HG02870 (cell line): ENCODE measurements at regions not wholly inside any gene's neighbourhood (a gene's known extent, or its start where the extent isn't known, plus 50 kb on each side); places are given as distances from the start of the nearest gene placed in this dataset.

Experiments used
- ATAC-seq: cut with Tn5 transposase; IDR thresholded peaks from one replicate; pipeline ENCODE4 v1.9.1; 2021; ENCODE audit warnings: mild to moderate bottlenecking, moderate library complexity; ENCODE audit not compliant: unreplicated experiment

DNA sequence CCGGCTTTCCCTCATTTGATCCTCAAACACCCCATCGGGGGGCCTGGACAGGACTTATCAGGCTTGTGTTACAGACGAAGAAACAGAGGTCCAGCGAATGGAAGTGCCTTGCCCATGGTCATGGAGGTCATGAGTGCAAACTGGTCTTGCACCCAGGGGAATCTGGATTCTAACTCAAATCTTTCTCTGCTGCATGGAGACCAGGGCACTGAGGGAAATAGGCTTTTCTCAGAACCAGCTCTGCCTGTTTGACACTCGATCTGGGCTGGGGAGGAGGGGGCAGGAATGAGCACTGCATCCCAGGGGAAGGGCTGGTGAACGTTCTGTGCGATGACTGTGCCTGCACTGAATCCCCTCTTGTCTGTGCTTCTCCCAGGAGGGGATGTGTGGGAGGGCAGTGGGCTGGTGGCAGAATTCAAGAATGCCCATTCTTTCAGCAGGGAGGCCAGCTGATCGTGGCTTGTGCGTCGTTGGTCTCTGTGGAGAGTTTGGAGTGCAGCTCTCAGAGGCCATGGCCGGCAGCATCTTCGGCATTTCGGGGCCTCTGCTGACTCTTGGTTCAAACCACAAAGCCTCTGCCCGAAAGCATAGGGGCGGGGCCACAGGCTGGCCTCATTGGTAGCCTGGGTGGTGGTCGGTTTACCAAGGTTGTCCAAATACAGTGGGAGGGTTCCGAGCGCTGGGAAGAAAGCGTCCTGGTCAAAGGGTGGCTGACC is 171.6 kb downstream of the DDX1 start:
- no peak for ATAC-seq

DNA sequence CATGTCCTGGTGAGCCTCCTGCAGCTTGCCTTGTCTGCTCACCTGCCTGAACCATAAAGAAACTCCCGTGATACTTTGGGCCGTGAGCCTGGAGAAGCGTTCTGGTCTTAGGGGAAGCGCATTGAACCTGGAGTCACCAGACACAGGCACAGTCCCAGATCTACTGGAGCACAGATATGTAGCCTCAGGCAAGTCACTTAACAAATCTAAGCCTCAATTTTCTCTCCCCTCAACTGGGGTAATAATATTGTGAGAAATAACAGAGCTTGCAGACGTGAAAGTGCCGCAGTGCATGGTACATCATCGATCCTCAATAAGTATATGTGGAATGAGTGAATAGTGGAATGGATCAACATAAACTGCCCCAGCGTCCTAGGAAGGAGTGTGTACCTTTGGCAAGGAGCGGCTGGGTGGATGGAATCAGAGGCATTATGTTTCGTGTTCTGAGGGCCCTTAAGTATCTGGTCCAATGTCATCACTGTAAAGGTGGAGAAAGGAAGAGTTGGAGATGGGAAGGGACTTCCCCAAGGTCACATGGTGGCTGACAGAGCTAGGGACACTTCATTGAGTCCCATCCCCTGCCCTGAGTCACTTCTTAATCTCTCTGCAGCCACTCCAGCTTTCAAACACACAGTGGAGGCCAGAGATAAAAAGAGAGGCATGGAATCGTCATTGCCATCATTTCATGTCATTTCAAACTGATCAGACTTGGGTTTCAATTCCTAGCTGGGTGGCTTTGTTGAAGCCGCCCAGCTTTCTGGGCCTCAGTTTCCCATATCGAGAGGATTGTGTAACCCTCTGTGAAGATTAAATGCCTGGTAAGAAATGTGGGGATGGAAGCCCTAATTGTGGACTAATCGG is 172.4 kb downstream of the DDX1 start:
- no peak for ATAC-seq

DNA sequence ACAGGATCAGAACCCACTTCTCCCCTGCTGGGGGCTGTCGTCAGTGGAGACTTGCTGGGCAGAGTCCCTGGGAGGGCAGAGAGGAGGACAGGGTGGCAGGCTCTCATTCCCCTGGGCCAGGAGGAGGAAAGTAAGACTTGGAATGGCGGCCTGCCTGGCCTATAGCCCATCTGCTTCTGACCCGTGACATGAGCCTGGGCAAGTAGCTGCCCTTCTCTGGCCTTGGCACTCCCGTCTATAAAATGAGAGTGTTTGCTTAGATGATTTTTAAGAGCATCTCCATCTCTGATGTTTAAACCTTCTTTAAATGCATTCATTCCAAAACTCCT is 173.0 kb downstream of the DDX1 start:
- no peak for ATAC-seq

DNA sequence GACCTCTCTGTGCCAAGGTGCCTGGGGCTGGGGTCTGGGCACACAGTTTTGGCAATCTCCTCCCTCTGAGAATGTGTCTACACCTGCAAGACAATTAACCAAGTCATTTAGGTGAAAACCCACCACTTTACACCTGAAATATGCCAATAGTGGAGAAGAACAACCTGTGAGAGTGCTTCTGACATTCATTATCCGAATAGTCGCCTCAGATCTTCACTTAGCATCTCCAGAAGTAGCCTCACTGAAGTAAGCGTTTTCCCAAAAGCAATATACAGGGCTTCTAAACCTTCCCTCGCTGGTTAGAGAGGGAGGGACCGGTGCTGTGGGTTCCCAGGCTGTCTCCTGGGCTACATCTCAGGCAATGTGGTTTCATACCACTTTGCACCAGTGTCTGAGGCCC is 173.5 kb downstream of the DDX1 start:
- ATAC-seq: no peak

DNA sequence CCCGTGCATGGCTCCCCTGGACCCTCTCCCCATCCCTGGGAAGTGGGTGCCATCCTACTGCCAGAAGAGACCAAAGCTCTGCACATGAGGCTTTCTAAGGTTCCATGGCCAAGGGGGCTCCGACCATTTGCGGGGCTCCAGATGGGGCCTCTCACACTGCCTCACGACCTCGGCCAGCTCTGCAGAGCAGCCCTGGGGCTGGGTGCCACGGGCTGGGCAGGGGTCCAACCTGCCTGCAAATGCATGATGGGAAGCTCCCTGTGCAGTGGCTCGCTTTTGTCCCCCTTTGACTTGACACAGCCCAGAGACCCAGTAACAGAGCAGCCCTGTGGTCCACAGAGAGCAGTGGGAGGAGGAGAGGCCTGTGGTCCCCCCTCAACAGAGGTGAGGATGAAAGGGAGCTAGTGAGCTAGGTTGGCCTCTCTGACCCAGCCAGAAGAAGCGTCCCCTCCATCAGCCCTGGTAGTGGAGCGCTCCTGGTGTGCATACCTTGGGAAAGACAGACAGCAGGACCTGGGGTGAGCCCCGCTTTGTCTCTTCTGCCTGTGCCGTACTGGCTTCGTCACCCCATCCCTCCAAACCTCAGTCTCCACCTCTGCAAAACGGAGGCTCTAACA is 174.1 kb downstream of the DDX1 start:
- ATAC-seq: no peak

DNA sequence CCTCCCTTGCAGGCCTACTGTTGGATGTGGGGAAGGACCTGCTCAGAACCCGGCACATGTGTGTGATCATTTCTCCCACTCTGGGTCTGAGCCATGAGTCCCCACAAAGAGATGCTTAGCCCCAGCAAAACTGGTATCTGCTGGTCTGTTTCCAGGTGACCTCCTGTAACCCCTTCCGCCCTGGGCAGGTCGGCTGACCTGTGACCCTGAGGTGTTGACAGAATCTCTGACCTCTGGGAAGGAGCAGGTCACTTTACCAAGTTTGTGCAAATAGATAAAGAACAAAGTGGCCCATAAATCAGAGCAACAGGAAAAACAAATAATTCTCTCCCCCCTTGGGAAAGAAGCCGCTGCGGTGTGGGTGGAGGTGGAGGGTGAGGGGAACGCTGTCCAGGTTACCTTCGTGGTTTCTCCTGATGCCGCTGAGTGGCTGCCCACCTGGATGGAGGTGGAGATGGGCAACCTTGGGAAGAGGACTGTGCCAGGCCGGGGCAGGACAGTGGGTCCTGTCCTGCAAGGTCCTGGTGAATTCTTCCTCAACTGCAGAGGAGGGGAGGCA is 174.0 kb upstream of the MYCN start:
- ATAC-seq: no peak

DNA sequence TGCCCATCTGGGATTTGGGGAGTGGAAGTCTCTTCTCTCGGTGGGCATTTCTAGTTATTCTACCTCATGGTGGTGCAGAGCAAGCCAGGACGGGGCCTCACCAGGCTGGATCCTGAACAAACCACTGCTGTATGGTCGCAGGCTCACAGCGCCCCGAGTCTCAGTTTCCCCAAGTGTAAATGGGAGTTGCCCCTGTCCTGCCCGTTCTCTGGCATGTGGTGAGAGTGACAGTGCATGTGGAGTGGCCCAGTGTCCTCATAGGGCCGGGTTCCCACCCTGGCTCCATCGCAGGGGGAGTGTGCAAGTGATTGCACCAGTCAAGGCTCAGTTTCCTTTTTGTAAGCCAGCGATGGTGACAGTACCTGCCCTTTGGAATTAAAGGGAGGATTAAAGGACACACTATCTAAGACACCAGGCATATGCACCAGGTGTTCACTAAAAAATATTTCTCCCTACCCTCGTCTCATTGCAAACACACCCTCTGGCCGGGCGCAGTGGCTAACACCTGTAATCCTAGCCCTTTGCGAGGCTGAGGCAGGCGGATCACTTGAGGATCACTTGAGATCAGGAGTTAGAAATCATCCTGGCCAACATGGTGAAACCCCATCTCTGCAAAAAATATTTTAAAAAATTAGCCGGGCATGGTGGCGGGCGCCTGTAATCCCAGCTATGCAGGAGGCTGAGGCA is 173.3 kb upstream of the MYCN start:
- no peak for ATAC-seq

DNA sequence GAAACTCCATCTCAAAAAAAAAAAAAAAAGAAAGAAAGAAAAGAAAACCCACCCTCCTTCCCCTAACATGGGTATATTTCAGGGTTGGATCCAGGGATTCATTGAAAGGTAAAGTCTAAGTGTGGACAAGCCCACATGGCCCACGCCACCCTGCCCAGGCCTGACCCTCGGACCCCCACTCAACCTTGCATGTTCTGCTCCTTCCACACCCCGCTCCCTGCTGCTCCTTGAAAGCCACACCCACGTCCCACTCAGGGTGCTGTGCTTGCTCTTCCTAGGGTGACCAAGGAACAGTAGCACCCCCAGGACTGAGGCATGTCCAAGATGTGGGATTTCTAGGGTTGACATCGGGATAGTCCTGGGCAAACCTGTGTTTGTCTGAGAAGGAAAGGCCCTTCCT is 172.7 kb upstream of the MYCN start:
- ATAC-seq: no peak

DNA sequence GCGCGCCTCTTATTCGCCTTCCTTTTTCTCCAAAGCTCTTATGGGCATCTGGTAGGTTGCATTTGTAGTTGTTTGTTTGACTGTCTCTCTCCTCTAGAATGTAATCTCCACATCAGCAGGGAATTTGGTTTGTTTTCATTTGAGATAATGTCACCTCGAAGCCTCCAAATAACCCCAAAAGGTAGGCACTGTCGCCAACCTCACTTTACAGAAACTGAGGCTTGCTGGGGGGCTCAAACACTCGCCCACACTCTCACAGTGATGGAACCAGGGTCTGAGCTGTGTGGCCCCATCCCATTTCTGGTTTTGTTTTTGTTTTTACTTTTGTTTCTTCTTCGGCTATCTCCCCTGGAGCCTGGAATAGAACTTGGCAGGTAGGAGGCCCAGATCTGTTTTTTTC is 172.2 kb upstream of the MYCN start:
- no peak for ATAC-seq

DNA sequence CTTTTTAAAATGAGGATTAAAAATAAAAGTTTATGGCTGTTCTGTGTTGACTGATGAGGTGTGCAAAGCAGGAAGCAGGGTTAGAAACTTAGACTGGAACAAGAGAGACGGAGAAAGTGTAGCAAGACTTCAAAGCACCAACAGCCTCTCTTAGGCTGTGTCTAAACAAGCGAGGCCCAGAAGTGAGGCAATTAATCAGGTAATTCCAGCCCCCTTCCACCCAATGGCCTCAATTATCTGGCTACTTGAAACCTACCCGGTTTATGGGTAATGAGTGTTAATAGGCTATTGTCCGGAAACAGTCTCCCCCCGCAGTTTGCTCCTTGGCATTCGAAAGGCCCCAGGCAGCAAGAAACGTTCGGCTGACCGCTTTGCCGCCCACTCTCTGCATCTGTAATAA is 171.7 kb upstream of the MYCN start:
- ATAC-seq: no peak

DNA sequence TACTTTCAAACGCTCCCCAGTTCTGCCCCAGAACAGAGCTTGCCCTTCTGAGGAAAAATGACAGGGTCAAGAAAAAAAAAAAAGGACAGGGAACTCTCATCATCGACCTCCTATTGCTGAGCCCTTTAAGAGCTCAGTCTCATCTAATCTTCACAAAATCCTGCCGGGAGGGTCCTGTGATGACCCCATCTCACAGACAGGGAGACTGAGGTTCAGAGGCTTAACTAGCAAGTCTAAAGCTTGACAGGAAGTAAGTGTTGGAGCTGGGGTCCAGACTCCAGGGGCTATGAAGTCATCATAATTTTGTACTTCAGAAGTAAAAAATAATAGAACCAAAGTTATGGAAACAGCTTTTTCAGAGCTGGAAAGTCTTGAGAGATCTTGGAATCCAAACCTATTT is 171.1 kb upstream of the MYCN start:
- no peak for ATAC-seq

DNA sequence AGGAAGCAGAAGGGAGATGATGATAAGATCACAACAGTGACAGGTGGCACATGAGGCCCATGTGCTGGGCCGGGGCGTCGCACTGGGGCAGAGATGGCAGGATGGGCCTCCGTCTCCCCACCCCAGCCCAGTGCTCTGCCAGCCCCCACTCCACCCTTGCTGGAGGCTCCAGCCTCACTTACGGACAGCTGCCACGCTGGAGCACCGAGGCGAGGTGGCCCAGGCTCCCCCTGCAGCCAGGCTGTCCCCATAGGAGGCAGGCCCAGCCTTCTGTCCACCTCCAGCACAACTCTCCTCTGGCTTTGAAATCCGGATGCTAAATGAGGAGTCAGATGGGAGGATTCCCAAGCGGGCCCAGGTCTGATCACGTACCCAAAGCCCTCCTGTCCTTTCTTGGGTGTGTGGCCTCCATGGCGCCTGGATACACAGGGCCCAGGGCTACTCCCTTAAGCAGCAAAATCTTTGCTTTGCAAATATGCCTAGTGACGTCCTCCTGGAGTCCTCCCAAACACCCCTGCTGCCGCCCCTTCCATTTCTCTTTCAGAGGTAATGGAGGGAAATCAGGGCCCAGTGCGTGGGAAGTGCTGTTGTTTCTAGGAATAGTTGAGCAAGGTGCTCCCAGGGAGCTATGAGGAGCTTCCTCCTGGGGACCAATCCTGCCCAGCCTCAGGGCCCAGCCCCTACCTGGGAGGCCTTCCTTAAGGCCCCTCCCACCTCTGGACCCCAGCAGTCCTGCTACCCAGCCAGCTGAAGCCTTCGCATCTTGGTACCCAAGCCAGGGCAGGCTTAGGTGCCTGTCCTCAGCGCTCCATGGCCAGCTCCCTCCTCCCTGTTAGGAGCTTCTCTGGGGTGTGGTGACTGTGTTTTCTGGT is 170.4 kb upstream of the MYCN start:
- no peak for ATAC-seq

DNA sequence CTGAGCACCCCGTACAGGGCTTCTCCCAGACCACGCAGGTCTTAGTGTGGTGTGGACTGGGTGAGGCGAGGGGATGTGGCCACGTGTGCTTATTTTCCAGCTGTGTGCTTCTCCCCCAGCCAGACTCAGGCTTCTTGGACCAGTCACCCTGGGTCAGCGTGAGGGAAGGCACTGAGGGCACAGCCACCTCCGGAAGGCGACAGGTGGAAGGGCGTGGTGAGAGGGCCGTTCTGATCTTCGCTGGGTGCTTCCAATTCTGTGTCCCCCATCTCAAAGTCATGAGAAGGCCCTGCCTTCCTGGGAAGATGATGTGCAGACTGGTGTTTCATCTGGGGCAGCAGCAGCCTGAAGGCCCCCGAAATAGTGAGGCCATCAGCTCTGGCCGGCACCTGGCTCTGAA is 169.7 kb upstream of the MYCN start:
- ATAC-seq: no peak

DNA sequence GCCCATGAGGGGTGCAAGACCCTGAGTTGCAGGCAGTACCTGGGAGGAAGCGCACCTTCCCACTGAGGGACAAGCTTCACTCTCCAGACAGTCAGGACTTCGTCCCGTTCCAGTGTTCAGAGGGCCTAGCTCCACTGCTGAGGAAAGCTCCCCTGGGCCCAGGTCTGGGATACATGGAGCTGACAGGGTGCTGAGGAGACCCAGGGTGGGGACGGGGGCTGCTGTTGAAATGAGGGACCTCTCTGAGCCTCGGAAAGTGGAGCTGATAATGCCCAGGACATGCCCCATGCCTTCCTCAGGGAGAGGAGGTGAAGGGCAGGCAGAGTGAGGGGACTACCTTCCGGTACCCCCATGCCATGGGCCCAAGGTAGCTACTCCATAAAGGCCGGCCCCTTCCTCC is 169.2 kb upstream of the MYCN start:
- ATAC-seq: no peak

DNA sequence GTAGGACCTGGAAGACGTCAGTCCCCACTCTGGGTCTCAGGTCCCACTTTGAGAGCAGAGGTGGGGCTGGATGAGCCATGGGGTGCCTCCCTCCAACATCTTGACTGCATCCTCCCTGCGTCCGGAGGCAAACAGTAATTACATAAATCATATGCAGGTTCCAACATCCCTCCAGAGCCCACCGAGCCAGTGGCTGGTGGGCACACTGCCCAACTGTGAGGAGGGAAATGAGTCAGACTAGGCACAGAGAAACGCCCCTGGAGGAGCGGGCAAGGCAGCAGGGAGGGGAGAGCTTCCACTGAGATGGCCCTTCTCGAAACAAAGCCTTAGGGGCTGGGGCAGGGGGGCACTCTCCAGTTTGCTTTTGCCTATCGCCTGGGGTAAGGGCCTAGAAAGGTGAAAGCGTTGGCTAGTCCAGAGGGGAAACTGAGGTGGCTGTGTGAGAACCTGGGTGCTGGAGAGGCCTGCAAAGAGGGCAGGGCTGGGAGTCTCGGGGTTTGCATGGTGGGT is 168.2 kb upstream of the MYCN start:
- no peak for ATAC-seq

DNA sequence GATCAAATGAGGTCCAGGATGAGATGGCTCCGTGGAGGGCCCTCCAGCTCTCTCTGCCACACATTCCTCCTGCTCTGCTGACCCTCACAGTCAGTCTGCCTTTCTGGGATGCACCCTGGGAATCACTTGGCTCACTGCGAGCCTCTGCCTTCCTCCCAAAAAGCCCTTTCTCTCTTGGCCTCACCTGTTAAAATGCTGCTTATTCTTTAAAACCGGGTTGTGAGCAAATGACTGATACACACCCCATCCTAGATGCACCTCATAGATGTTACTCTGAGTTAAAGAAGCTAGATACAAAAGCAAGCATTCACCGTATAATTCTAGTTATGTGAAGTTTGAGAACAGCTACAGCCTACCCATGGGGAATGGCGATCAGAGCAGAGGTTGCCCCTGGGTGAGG is 167.7 kb upstream of the MYCN start:
- ATAC-seq: no peak

DNA sequence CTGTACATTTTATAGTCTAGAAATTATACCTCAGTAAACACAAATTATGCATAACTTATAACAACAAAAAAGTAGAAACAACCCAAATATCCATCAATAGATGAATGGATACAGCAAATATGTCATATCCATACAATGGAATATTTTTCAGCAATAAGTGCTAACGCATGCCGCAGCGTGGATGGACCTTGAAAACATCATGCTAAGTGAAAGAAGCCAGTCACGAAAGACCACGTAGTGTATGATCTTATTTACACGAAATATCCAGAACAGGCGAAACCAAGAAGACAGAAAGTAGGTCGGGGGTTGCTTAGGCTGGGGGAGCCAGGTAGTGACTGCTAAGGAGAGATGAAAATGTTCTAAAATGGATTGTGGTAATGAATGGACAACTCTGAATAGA is 167.1 kb upstream of the MYCN start:
- no peak for ATAC-seq

DNA sequence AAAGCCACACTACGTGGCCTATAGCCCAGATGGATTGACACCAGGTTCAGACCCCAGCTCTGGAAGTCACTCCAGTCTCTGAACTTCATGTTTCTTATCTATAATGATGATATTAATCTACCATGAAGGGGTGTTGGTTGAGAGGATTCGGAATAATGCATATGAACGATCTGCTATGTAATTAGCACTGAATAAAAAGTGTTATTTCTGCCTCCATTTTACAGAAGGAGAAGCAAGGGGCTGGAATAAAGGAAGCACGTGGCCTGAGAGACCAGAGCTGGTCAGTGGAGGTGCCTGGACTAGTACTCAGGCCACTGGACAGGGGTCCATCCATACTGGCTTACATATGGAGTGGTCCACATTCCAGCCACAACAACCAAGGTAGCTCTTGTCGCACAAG is 166.5 kb upstream of the MYCN start:
- no peak for ATAC-seq

DNA sequence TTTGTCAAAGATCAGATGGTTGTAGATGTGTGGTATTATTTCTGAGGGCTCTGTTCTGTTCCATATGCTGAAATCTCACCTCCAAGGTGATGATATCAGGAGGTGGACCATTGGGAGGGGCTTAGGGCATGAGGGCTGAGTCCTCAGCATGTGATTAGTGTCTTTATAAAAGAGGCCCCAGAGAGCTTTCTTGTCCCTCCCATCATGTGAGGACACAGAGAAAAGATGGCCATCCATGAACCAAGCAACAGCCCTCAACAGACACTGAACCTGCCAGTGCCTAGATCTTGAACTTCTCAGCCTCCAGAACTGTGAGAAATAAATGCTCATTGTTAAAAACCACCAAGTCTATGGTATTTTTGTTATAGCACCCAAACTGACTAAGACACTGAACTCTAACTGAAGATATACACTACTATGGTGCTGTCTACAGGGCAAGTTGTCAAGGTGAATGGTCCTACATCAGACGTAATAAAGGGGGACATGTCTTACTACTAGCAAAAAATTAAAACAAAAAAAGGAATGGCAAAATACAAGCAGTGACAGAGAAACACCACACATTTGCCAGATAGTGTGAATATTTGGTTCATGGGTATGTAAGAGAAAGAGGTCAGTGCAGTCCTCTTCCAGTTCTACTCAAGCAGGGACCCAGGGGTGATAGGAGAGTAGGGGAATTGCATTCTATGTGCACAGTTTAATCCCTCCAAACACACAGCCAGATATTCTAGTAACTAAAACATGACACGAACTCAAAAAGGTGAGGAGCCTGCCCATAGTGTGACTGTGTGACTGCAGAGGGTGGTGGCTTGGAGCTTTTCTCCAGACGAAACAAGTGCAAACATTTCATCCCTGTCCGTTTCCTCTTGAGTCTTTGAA is 164.4 kb upstream of the MYCN start:
- ATAC-seq: no peak
